ENCODE measurements at regions not wholly inside any gene's neighbourhood (a gene's known extent, or its start where the extent isn't known, plus 50 kb on each side); places are given as distances from the start of the nearest gene placed in this dataset.

DNA sequence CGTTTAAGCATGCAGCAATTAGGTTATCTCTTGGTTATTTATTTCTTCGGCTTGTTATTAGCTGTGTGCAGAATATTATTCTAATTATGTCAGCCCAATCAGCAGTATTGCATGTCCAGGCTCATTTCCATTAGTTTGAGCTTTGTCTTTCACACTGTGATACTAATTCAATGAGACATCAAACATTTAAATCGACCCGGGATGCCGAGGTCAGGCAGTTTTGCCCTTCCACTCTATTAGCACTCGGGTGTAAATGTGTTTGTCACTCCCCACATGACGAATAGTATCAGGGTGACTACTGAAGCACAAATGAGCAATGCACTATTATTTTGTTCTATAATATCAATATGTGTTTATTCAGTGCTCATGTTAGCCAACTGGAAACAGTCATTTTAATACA lies 170.9 kb downstream of the ANXA2 start:
- intact Hi-C loops (cut with micrococcal nuclease; ENCODE audit: unreplicated experiment), result no loop called here
- no peak overlapping the region for H2AFZ ChIP-seq (ENCODE audit: control insufficient read depth, low read depth, low read length)
- no TSS peak for BruUV-seq (replicated peaks)
- TF ChIP-seq, protein P1, sequence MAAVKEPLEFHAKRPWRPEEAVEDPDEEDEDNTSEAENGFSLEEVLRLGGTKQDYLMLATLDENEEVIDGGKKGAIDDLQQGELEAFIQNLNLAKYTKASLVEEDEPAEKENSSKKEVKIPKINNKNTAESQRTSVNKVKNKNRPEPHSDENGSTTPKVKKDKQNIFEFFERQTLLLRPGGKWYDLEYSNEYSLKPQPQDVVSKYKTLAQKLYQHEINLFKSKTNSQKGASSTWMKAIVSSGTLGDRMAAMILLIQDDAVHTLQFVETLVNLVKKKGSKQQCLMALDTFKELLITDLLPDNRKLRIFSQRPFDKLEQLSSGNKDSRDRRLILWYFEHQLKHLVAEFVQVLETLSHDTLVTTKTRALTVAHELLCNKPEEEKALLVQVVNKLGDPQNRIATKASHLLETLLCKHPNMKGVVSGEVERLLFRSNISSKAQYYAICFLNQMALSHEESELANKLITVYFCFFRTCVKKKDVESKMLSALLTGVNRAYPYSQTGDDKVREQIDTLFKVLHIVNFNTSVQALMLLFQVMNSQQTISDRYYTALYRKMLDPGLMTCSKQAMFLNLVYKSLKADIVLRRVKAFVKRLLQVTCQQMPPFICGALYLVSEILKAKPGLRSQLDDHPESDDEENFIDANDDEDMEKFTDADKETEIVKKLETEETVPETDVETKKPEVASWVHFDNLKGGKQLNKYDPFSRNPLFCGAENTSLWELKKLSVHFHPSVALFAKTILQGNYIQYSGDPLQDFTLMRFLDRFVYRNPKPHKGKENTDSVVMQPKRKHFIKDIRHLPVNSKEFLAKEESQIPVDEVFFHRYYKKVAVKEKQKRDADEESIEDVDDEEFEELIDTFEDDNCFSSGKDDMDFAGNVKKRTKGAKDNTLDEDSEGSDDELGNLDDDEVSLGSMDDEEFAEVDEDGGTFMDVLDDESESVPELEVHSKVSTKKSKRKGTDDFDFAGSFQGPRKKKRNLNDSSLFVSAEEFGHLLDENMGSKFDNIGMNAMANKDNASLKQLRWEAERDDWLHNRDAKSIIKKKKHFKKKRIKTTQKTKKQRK (IDR thresholded peaks at IDR 0.05; ENCODE audit: low read depth, low read length), result no peak
- TF ChIP-seq GABPA (IDR thresholded peaks at IDR 0.05; ENCODE audit: low read depth) (no peak), ESRRA (IDR thresholded peaks at IDR 0.05; ENCODE audit: low read length) (no peak)
- TF ChIP-seq, protein P2, sequence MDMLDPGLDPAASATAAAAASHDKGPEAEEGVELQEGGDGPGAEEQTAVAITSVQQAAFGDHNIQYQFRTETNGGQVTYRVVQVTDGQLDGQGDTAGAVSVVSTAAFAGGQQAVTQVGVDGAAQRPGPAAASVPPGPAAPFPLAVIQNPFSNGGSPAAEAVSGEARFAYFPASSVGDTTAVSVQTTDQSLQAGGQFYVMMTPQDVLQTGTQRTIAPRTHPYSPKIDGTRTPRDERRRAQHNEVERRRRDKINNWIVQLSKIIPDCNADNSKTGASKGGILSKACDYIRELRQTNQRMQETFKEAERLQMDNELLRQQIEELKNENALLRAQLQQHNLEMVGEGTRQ (IDR thresholded peaks at IDR 0.05; ENCODE audit: borderline replicate concordance, low read depth, low read length), result no peak
- in situ Hi-C loops (cut with MboI), result no loop called here
- no peaks in the 10 kb centered on the region for H3K9me3 ChIP-seq (replicated peaks; ENCODE audit: control insufficient read depth, insufficient read depth, low read length)
- no peaks in the 10 kb centered on the region for H3K4me1 ChIP-seq (ENCODE audit: control insufficient read depth, insufficient read depth, low read length)
- H3K27me3 ChIP-seq (replicated peaks in 1 of 2; ENCODE audit: control insufficient read depth in 2 of 2, insufficient read depth in 2 of 2, low read length in 1 of 2), result peaks cover 0 to 1% of the 10 kb centered on the region in 2 experiments; a peak in 2 of 4 replicates
- POLR2A ChIA-PET, result no interaction called here
- no peaks in the 10 kb centered on the region for H3K36me3 ChIP-seq (ENCODE audit: control insufficient read depth in 2 of 2, insufficient read depth in 2 of 2, low read length in 1 of 2)
- SMC1A ChIA-PET (ENCODE audit: uncharacterized antibody, unreplicated experiment), result no interaction called here
- RAD21 ChIA-PET (ENCODE audit: unreplicated experiment), result no interaction called here
- WGBS (ENCODE audit: insufficient coverage, insufficient replicate concordance, low lambda C conversion rate, missing lambda C conversion rate), result 47% methylated on average over 7 of the region's 7 CpGs
- ATAC-seq, result no peak
- no peak overlapping the region for H3K27ac ChIP-seq (ENCODE audit: control insufficient read depth, insufficient read depth)
- H3K4me2 ChIP-seq (ENCODE audit: control insufficient read depth, insufficient read depth), result no peak overlapping the region
- CTCF ChIA-PET, result no interaction called here
- no peaks in the 10 kb centered on the region for H4K20me1 ChIP-seq (ENCODE audit: control insufficient read depth, insufficient read depth)
- no peak overlapping the region for H3K4me3 ChIP-seq
- DNase-seq (ENCODE audit: low read depth, low spot score), result no peak
- no peak overlapping the region for H3K9ac ChIP-seq (ENCODE audit: control insufficient read depth, insufficient read depth, low read length)
- FAIRE-seq, result no peak
- H3K79me2 ChIP-seq (ENCODE audit: control insufficient read depth, insufficient read depth, low read length), result no peaks in the 10 kb centered on the region

Measured in GM12878 (cell line).